HG03521 (cell line): ENCODE measurements at regions not wholly inside any gene's neighbourhood (a gene's known extent, or its start where the extent isn't known, plus 50 kb on each side); places are given as distances from the start of the nearest gene placed in this dataset.
A peak's percentile ranks its signal among the peaks of the same experiment; 100 is the strongest.

Experiments used
- ATAC-seq: cut with Tn5 transposase; IDR thresholded peaks from one replicate; pipeline ENCODE4 v1.9.1; 2021; ENCODE audit warnings: mild to moderate bottlenecking, moderate library complexity; ENCODE audit not compliant: unreplicated experiment

DNA sequence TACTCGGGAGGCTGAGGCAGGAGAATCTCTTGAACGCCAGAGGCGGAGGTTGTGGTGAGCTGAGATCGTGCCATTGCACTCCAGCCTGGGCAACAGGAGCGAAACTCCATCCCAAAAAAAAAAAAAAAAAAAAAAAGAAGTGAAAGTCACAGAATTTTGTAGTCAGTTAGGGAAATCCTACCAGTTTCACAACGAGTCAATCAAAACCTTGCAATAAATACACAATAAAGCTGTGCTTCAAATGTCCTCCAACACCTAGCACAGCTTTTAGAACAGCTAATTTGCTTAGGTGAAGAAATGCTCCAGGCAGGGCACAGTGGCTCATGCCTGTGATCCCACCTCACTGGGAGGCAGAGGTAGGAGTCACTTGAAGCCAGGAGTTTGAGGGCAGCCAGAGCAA is 112.8 kb upstream of the ATF7IP start:
- no peak for ATAC-seq

- no peak for ATAC-seq
Observed at GRCh38 chr12:14253496-14253895, 112.0 kb upstream of the ATF7IP start.

- no peak for ATAC-seq
Observed at GRCh38 chr12:14254781-14255180, 110.7 kb upstream of the ATF7IP start.

DNA sequence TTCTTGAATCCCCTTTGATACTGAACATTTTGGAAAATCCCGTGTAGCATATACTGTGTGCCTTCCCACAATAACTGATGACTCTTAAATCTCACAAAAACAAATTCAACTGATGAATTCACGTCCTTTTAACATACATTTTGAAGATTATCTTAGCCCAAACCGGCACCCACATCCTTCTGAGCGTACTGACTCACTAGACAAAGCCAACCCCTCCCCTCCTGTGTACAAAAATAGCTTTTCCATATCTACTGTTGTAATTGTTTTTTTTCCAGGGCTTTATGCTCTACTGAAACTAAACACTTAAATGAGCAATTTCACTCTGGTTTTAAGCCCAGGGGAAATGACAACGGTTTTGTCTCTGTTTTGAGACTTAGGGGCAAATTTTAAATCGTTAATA is 109.4 kb upstream of the ATF7IP start:
- ATAC-seq: no peak

GRCh38 chr12:14256555-14257169 is 108.8 kb upstream of the ATF7IP start:
- ATAC-seq: no peak

- no peak for ATAC-seq
Observed at GRCh38 chr12:14257303-14257733, 108.2 kb upstream of the ATF7IP start.

DNA sequence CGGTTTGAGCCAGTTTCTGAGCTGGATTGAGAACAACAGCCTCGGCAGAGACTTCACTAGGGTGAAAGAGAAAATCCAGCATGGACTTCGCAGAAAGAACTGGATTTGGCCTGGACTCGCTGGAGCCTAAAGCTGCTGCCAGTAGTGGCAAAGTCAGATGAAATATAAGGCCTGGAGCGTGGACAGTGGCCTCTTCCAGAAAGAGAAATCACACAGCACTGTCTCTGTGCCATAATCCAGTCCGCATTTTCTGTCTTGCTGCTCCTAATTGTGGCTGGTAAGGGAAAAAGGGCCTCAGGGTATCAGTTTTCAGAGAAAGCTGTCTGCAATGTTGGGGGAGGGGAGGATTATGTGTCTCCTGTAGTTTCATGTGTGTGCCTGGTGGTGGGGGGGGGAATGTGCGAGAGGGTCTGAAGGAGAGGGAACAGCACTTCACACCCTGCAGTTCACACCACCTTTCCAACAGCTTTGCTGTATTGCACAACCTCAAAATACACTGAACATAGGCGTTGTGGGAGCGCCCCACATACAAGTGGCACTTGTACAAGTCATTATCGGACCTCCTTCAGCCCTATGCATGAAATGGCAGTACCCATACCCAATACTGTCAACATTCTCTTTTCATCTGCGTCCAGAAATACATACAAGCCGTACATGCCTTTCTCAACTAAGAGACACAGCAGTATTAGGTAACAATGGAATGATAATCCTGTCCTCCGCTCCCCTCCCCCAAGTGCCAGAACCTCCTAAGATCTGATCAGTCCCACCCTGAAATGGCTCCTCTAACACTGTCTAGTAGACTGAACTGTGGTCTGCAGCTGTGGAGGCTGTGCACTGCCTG is 107.5 kb upstream of the ATF7IP start:
- ATAC-seq: peak; percentile 36

DNA sequence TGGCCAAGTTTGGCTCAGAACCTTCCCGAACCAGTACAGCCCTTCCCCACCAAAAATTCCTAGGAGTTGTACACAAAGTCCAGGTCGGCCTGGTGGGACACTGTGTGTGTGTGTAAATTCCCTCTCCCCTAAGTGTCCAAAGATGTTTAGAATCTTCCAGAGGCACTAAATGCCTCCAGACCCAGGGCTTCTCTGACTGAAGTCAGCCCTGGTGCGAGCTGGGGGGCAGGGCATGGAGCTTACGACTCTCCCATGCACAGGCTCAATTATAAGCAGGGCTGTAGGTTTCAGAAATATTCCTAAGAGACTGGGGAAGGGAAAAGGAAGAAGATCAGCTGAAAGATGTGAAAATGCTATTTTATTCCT is 106.9 kb upstream of the ATF7IP start:
- ATAC-seq: no peak

DNA sequence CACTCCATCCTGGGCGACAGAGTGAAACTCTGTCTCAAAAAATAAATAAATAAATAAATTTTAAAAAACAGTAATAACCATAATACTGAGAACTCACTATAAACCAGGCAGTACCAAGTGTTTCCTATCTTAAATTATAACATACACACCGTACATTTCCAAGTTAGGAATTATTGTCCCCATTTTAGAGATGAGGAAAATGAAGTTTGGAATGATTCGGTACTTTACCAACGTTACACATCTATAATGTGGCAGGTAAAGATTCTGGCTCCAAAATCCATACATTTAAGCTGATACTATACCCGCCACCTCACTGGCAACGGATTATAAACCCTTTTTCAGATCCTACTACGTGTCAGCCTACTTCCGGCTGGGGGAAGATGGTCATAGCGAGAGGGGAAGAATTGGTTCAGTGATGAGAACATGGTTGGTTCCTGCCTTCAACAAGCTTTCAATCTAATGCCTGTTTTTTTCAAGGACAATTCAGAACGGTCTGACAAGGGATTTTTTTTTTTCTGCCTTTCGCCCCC is 105.9 kb upstream of the ATF7IP start:
- no peak for ATAC-seq

- ATAC-seq: no peak
Observed at GRCh38 chr12:14260011-14260993, 105.2 kb upstream of the ATF7IP start.

GRCh38 chr12:14261096-14261495 is 104.4 kb upstream of the ATF7IP start:
- no peak for ATAC-seq

DNA sequence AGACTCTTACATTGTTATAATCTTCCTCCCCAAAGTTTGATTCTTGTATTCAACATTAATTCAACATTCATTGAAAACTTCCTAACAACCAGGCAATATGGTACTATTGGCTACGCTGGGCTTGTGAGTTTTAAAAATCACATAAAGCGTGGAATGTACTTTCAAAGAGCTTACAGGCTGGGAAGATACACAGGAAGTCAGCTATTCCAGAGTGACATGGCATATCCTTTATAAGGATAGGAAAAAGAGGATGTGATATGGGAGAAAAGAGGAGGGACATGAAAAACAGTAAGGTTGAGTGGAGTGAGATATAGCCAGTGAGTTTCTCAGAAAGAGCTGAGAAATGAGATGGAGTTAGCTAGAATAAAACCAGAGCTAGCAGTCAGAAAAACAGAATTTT is 103.6 kb upstream of the ATF7IP start:
- ATAC-seq: no peak

GRCh38 chr12:14262771-14263511 is 102.5 kb upstream of the ATF7IP start:
- no peak for ATAC-seq

GRCh38 chr12:14263742-14264141 is 101.7 kb upstream of the ATF7IP start:
- no peak for ATAC-seq

GRCh38 chr12:14264316-14264715 is 101.2 kb upstream of the ATF7IP start:
- no peak for ATAC-seq

DNA sequence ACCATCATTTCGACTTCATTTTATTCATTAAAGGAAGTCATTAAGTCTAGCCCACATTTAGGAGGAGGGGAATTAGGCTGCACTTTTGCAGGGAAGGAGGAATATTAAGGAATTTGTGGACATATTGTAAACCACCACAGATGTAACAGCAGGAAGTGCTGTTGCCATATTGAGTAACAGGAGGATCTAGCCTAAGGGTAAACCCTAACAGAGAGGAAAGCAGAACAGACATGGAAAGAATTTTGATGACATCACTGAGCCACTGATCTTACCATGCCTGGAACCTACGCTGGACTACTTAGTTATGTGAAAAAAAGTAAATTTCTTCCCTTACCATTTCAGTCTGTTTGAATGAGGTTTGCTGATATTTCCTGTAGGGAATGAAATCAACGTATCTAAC is 100.7 kb upstream of the ATF7IP start:
- no peak for ATAC-seq

GRCh38 chr12:14268120-14268515 is 97.4 kb upstream of the ATF7IP start:
- ATAC-seq: no peak

- no peak for ATAC-seq
Observed at GRCh38 chr12:14270392-14270791, 95.1 kb upstream of the ATF7IP start.

GRCh38 chr12:14272956-14273912 is 92.2 kb upstream of the ATF7IP start:
- ATAC-seq: no peak
